GM12873 (cell line): ENCODE measurements at regions not wholly inside any gene's neighbourhood (a gene's known extent, or its start where the extent isn't known, plus 50 kb on each side); places are given as distances from the start of the nearest gene placed in this dataset.
A peak's percentile ranks its signal among the peaks of the same experiment; 100 is the strongest.

Experiments
- CTCF ChIP-seq: IDR thresholded peaks from 2 replicates; pipeline ENCODE4 v1.5.1; 2012; ENCODE audit warnings: low read depth, mild to moderate bottlenecking, moderate library complexity, low read length, control low read depth; ENCODE audit not compliant: insufficient read depth; ENCODE audit errors: missing control alignments

DNA sequence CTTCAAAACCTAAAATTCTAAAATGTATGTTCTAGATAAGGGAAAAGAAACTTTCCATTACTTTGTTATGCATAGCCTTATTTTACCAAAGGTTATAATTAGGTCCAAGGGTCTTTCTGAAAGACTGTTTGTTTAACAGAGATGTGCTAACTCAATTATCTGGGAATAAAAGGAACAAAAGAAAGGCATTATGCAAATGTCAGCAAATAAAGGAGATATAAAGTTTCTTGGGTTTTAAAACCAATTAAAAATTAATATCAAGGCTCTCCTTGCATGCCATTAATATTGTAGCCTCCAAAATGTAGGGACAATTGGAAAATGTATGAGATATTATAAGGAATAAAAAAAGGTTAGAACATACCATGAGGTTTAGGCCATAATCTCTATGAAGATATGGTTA, 87.8 kb upstream of the DOCK10 start:
- no peak for TF ChIP-seq CTCF

DNA sequence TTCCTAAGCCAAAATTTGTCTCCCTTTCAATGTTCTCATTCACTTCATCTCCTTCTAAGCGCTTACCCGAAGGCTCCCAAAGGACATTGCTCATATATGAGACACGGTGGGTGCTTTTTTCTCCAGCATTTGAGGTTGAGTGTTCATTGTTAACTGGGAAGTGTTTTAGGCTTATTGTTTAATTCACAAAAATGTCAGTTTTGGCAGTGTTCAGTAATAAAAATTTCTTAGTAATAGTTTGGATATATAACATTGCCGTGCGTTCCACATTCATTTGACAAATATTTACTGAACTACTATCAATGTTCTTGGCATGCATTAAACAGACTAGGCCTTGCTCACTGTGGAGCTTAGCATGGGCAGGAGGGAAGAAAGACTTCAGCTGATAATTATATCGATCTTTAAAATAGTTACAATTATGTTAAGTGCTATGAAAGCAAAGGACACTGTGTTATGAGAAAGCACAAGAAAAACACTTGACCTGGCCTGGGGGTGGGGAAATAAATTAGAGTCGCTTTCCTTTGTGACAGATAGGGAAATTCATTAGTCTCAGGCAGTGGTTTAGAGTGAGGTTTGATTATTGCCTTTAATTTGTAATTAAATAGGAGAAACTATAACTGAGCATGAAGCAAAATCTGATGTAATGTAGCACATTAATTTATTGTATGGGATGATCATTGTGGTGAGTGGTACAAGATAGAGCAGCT, 82.2 kb upstream of the DOCK10 start:
- no peak for TF ChIP-seq CTCF

DNA sequence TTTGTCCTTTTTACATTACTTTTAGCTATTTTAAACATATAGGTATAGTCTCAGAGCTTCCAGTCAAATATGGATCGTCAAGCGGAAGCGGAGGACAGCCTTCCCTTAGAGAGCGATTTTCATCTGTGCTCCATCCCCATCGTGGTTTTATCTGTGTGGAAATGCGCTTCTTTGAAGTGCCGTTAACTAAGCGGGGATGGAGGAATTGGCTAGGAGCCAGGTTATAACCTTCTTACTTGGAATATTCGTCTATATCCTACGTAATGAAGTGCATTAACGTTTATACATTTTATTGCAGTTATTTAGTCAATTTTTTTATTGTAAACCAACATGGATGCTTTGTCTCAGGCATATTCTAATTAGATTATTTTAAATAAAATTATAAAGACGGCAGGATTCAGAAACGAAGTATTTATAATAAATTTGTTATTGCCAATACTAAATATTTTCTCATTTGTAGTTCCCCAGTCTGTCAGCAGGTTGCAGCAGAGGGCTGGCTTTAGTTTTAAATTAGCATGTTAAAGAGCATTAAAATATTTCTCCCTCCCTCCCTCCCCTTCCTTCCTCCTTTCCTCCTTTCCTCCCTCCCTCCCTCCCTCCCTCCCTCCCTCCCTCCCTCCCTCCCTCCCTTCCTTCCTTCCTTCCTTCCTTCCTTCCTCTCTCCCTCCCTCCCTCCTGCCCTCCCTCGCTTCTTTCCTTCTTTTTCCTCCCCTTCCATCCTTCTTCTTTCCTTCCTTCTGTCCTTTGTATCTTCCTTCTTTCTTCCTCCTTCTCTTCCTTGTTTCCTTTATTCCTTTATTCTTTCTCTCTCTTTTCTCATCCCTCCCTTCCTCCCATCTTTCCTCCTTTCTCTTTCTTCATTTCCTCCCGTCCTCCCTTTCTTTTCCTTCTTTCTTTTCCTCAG, 80.6 kb upstream of the DOCK10 start:
- TF ChIP-seq CTCF: peak; percentile 44

DNA sequence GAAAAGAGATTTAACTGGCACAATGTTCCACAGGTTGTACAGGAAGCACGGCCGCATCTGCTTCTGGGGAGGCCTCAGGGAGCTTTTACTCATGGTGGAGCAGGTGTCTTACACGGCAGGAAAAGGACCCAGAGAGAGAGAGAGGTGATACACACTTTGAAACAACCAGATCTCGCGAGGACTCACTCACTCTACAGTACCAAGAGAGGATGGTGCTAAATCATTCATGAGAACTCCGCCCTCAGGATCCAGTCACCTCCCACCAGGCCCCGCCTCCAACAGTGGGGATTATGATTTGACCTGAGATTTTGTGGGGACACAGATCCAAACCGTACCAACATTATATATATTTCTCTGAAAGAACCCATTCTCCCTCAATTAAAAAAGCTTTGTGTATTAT, 79.7 kb upstream of the DOCK10 start:
- no peak for TF ChIP-seq CTCF

- no peak for TF ChIP-seq CTCF
Measured at GRCh38 chr2:225120186-225120585, 77.9 kb upstream of the DOCK10 start.

DNA sequence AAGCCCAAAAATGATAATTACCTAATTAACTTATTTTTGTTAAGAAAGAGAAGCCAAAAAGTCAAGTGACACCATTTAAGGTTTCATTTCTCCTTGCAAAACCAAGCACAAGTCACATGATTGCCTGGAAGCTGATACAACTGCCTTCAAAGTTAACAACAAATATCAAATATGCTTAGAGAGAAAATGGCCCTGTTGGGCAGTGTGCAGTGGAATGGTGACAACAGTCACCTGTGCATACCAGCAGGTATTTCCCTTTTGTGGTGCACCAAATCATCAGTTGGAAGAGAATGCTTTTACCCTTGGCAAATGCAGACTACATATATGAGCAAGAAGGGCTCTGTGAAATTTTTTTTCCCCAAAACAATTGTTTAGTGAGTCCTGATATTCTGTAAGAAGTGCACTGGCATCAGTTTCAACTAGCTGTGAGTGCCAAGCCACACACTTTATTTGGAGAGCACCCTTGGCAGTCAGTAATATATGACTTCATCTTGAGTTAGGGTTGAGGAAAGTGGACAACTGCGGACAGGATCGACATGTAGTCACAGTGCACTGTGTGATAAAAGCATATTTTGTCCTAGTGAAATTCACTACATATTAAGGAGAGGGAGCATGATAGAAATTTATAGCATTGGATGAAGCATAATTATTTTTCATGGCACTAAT, 74.9 kb upstream of the DOCK10 start:
- TF ChIP-seq CTCF: no peak

GRCh38 chr2:225114786-225115323, 72.6 kb upstream of the DOCK10 start:
- TF ChIP-seq CTCF: no peak
